ENCODE measurements at regions not wholly inside any gene's neighbourhood (a gene's known extent, or its start where the extent isn't known, plus 50 kb on each side); places are given as distances from the start of the nearest gene placed in this dataset.

- Histone ChIP-seq H3K4me1 (ENCODE audit: low read length) (no peaks in the 10 kb centered on the region), H2AFZ (ENCODE audit: low read length) (no peak overlapping the region), H3K9me2 (replicated peaks; ENCODE audit: insufficient read depth, low read length) (no peaks in the 10 kb centered on the region), H3K9me3 (replicated peaks; ENCODE audit: insufficient read depth, low read length) (no peaks in the 10 kb centered on the region), H3K4me3 (ENCODE audit: low read length) (no peak overlapping the region), H3K4me2 (ENCODE audit: low read depth, low read length) (no peak overlapping the region), H3K36me3 (replicated peaks; ENCODE audit: insufficient read depth, low read length) (no peaks in the 10 kb centered on the region), H3K79me2 (ENCODE audit: low read length) (no peaks in the 10 kb centered on the region), H4K20me1 (ENCODE audit: insufficient read depth, low read length) (no peaks in the 10 kb centered on the region), H3K9ac (ENCODE audit: low read length) (no peak overlapping the region), H3K27ac (ENCODE audit: low read length) (no peak overlapping the region), H3F3A (ENCODE audit: insufficient read depth, low read length) (no peaks in the 10 kb centered on the region), H3K27me3 (replicated peaks; ENCODE audit: insufficient read depth, low read length) (no peaks in the 10 kb centered on the region)
- TF ChIP-seq EZH2 (optimal IDR thresholded peaks at IDR 0.05; ENCODE audit: low read depth, low read length) (no peak), EZH2phosphoT487 (IDR thresholded peaks at IDR 0.05; ENCODE audit: low read length) (no peak)
- TF ChIP-seq, protein P1, sequence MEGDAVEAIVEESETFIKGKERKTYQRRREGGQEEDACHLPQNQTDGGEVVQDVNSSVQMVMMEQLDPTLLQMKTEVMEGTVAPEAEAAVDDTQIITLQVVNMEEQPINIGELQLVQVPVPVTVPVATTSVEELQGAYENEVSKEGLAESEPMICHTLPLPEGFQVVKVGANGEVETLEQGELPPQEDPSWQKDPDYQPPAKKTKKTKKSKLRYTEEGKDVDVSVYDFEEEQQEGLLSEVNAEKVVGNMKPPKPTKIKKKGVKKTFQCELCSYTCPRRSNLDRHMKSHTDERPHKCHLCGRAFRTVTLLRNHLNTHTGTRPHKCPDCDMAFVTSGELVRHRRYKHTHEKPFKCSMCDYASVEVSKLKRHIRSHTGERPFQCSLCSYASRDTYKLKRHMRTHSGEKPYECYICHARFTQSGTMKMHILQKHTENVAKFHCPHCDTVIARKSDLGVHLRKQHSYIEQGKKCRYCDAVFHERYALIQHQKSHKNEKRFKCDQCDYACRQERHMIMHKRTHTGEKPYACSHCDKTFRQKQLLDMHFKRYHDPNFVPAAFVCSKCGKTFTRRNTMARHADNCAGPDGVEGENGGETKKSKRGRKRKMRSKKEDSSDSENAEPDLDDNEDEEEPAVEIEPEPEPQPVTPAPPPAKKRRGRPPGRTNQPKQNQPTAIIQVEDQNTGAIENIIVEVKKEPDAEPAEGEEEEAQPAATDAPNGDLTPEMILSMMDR (IDR thresholded peaks at IDR 0.05; ENCODE audit: low read length), result no peak
- DNase-seq, result no peak
These were observed 74.2 kb upstream of the N4BP1 start for GRCh38 chr16:48684148-48684547.

DNA sequence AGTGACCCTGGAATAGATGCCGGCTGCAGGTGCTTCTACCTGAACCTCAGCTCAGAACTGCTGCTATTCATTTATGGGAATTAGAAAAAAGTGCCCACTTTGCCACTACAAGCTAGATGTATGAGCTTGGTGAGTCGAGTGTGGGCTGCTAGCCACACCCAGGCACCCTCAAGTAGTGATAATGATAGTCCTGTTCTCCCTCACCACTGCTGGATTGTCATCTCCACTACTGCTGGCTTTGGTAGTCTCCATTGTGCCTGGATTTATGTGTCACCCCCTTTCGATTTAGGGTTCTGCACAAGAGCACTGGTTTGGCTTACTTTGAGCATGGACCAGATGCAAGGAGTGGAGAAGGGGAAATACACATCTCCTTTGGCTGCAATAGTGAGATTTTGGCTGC is 73.0 kb upstream of the N4BP1 start:
- DNase-seq, result no peak
- no peaks in the 10 kb centered on the region for H3K9me3 ChIP-seq (replicated peaks; ENCODE audit: insufficient read depth, low read length)

GRCh38 chr16:48681520-48681919 is 71.5 kb upstream of the N4BP1 start:
- H3F3A ChIP-seq (ENCODE audit: insufficient read depth, low read length), result no peaks in the 10 kb centered on the region
- H3K4me3 ChIP-seq (ENCODE audit: low read length), result no peak overlapping the region
- H3K9me3 ChIP-seq (replicated peaks; ENCODE audit: insufficient read depth, low read length), result no peaks in the 10 kb centered on the region
- no peak overlapping the region for H3K9ac ChIP-seq (ENCODE audit: low read length)
- TF ChIP-seq, protein P1 (IDR thresholded peaks at IDR 0.05; ENCODE audit: low read length), result peak; percentile 26; the same call in 1 of the 2 replicates
- no peak for TF ChIP-seq EZH2phosphoT487 (IDR thresholded peaks at IDR 0.05; ENCODE audit: low read length)
- DNase-seq, result no peak
- no peaks in the 10 kb centered on the region for H3K4me1 ChIP-seq (ENCODE audit: low read length)
- H3K9me2 ChIP-seq (replicated peaks; ENCODE audit: insufficient read depth, low read length), result no peaks in the 10 kb centered on the region
- no peak overlapping the region for H3K27ac ChIP-seq (ENCODE audit: low read length)
- no peaks in the 10 kb centered on the region for H3K79me2 ChIP-seq (ENCODE audit: low read length)
- no peaks in the 10 kb centered on the region for H3K27me3 ChIP-seq (replicated peaks; ENCODE audit: insufficient read depth, low read length)
- H3K36me3 ChIP-seq (replicated peaks; ENCODE audit: insufficient read depth, low read length), result no peaks in the 10 kb centered on the region
- H4K20me1 ChIP-seq (ENCODE audit: insufficient read depth, low read length), result no peaks in the 10 kb centered on the region
- H3K4me2 ChIP-seq (ENCODE audit: low read depth, low read length), result no peak overlapping the region
- no peak overlapping the region for H2AFZ ChIP-seq (ENCODE audit: low read length)

More for the DNA sequence above, 73.0 kb upstream of the N4BP1 start:
- Histone ChIP-seq H3K4me1 (ENCODE audit: low read length) (no peaks in the 10 kb centered on the region), H3K27ac (ENCODE audit: low read length) (no peak overlapping the region), H3K4me2 (ENCODE audit: low read depth, low read length) (no peak overlapping the region), H3K9ac (ENCODE audit: low read length) (no peak overlapping the region), H2AFZ (ENCODE audit: low read length) (no peak overlapping the region), H3K79me2 (ENCODE audit: low read length) (no peaks in the 10 kb centered on the region), H3K4me3 (ENCODE audit: low read length) (no peak overlapping the region), H3F3A (ENCODE audit: insufficient read depth, low read length) (no peaks in the 10 kb centered on the region), H3K27me3 (replicated peaks; ENCODE audit: insufficient read depth, low read length) (no peaks in the 10 kb centered on the region), H4K20me1 (ENCODE audit: insufficient read depth, low read length) (no peaks in the 10 kb centered on the region), H3K9me2 (replicated peaks; ENCODE audit: insufficient read depth, low read length) (no peaks in the 10 kb centered on the region), H3K36me3 (replicated peaks; ENCODE audit: insufficient read depth, low read length) (no peaks in the 10 kb centered on the region)
- TF ChIP-seq EZH2 (optimal IDR thresholded peaks at IDR 0.05; ENCODE audit: low read depth, low read length), result no peak
- no peak for TF ChIP-seq EZH2phosphoT487 (IDR thresholded peaks at IDR 0.05; ENCODE audit: low read length)
- TF ChIP-seq, protein P1 (IDR thresholded peaks at IDR 0.05; ENCODE audit: low read length), result no peak
